Trophoblast cell (in vitro differentiated cells and primary cell): ENCODE measurements at regions not wholly inside any gene's neighbourhood (a gene's known extent, or its start where the extent isn't known, plus 50 kb on each side); places are given as distances from the start of the nearest gene placed in this dataset.

Experiments
- DNase-seq, 2 donors: peaks; one replicate each; pipeline ENCODE4 v3.0.0-alpha.2; 2016
- H2AFZ ChIP-seq: 2 replicates; pipeline ENCODE4 v1.6.1; 2013; ENCODE audit warnings: low read length, moderate library complexity, mild to moderate bottlenecking; ENCODE audit not compliant: insufficient read depth, poor library complexity
- H2AK5ac ChIP-seq: 2 replicates; pipeline ENCODE4 v1.6.1; 2013; ENCODE audit warnings: mild to moderate bottlenecking, low read length
- H2BK120ac ChIP-seq: 2 replicates; pipeline ENCODE4 v1.6.1; 2013; ENCODE audit warnings: low read length, mild to moderate bottlenecking, moderate library complexity; ENCODE audit not compliant: insufficient read depth, poor library complexity
- H2BK12ac ChIP-seq: 2 replicates; pipeline ENCODE4 v1.6.1; 2013; ENCODE audit warnings: mild to moderate bottlenecking, low read length, moderate library complexity
- H2BK5ac ChIP-seq: 2 replicates; pipeline ENCODE4 v1.6.1; 2013; ENCODE audit warnings: low read length, low read depth, moderate library complexity, mild to moderate bottlenecking; ENCODE audit not compliant: poor library complexity
- H3K14ac ChIP-seq: 2 replicates; pipeline ENCODE4 v1.6.1; 2013; ENCODE audit warnings: mild to moderate bottlenecking, low read length
- H3K18ac ChIP-seq: 2 replicates; pipeline ENCODE4 v1.6.1; 2013; ENCODE audit warnings: mild to moderate bottlenecking, low read length
- H3K23ac ChIP-seq: 2 replicates; pipeline ENCODE4 v1.6.1; 2013; ENCODE audit warnings: low read length
- H3K27ac ChIP-seq: 2 replicates; pipeline ENCODE4 v1.5.1; 2013; ENCODE audit warnings: low read depth, mild to moderate bottlenecking, inconsistent platforms, low read length, moderate library complexity
- H3K27me3 ChIP-seq: 2 replicates; pipeline ENCODE4 v1.6.1; 2013; ENCODE audit warnings: inconsistent platforms, mild to moderate bottlenecking, low read length, moderate library complexity; ENCODE audit not compliant: insufficient read depth
- H3K36me3 ChIP-seq, 2 experiments: 1 replicate in 1 of 2; 2 replicates in 1 of 2; pipeline ENCODE4 v1.6.1; 2013; ENCODE audit warnings: low read length in 2 of 2, mild to moderate bottlenecking in 2 of 2, moderate library complexity in 1 of 2; ENCODE audit not compliant: insufficient read depth in 2 of 2, control insufficient read depth in 1 of 2
- H3K4ac ChIP-seq: 2 replicates; pipeline ENCODE4 v1.6.1; 2013; ENCODE audit warnings: low read depth, mild to moderate bottlenecking, low read length, moderate library complexity
- H3K4me1 ChIP-seq, 2 experiments: 1 replicate in 1 of 2; 2 replicates in 1 of 2; pipeline ENCODE4 v1.6.1; 2013; ENCODE audit warnings: low read length in 2 of 2, mild to moderate bottlenecking in 2 of 2, moderate library complexity in 1 of 2; ENCODE audit not compliant: insufficient read depth in 2 of 2, control insufficient read depth in 1 of 2
- H3K4me2 ChIP-seq: 2 replicates; pipeline ENCODE4 v1.6.1; 2013; ENCODE audit warnings: inconsistent platforms, mild to moderate bottlenecking, low read length, moderate library complexity
- H3K4me3 ChIP-seq: 2 replicates; pipeline ENCODE4 v1.5.1; 2013; ENCODE audit warnings: mild to moderate bottlenecking, low read depth, low read length, inconsistent platforms
- H3K79me1 ChIP-seq: one replicate; pipeline ENCODE4 v1.6.1; 2013; ENCODE audit warnings: low read length
- H3K79me2 ChIP-seq: 2 replicates; pipeline ENCODE4 v1.6.1; 2013; ENCODE audit warnings: low read length, mild to moderate bottlenecking; ENCODE audit not compliant: control insufficient read depth, insufficient read depth, poor library complexity
- H3K9ac ChIP-seq: 2 replicates; pipeline ENCODE4 v1.6.1; 2013; ENCODE audit warnings: mild to moderate bottlenecking, low read length
- H3K9me3 ChIP-seq: 2 replicates; pipeline ENCODE4 v1.6.1; 2013; ENCODE audit warnings: low read depth, mild to moderate bottlenecking, control low read depth, inconsistent platforms, low read length; ENCODE audit not compliant: insufficient read depth
- H4K12ac ChIP-seq: 2 replicates; pipeline ENCODE4 v1.6.1; 2013; ENCODE audit warnings: low read depth, mild to moderate bottlenecking, low read length, moderate library complexity
- H4K8ac ChIP-seq: 2 replicates; pipeline ENCODE4 v1.6.1; 2013; ENCODE audit warnings: low read depth, mild to moderate bottlenecking, low read length, moderate library complexity
- H4K91ac ChIP-seq: one replicate; pipeline ENCODE4 v1.6.1; 2013; ENCODE audit warnings: low read depth, mild to moderate bottlenecking, low read length, moderate library complexity
- WGBS: extraction: QIAGEN DNeasy Blood & Tissue Kit; methylation state at CpG from one replicate; pipeline ENCODE4 v1.1.7; 2013; ENCODE audit warnings: missing lambda C conversion rate; ENCODE audit not compliant: insufficient read length, insufficient coverage; ENCODE audit errors: extremely low coverage; 5-methylcytosine and 5-hydroxymethylcytosine counted together

- Histone ChIP-seq H2BK12ac (no peak overlapping the region), H3K4me1 (no peaks in the 10 kb centered on the region), H3K14ac (no peak overlapping the region), H2BK5ac (no peak overlapping the region), H3K23ac (no peak overlapping the region), H3K9ac (no peak overlapping the region), H2BK120ac (no peak overlapping the region), H3K79me1 (no peaks in the 10 kb centered on the region), H2AK5ac (no peak overlapping the region), H3K4me2 (no peak overlapping the region), H4K12ac (no peak overlapping the region), H3K4ac (no peak overlapping the region), H3K18ac (no peak overlapping the region), H4K8ac (no peak overlapping the region), H3K27me3 (no peaks in the 10 kb centered on the region), H3K36me3 (no peaks in the 10 kb centered on the region), H4K91ac (no peak overlapping the region), H2AFZ (no peak overlapping the region), H3K79me2 (no peaks in the 10 kb centered on the region), H3K4me3 (no peak overlapping the region), H3K27ac (no peak overlapping the region), H3K9me3 (no peaks in the 10 kb centered on the region)
- DNase-seq: no peak
Measured at GRCh38 chr10:108801775-108802517, 1121.4 kb downstream of the XPNPEP1 start.

- no peak overlapping the region for H2AK5ac ChIP-seq
- H3K36me3 ChIP-seq: no peaks in the 10 kb centered on the region
- H3K27ac ChIP-seq: no peak overlapping the region
- no peak overlapping the region for H2BK120ac ChIP-seq
- no peaks in the 10 kb centered on the region for H3K27me3 ChIP-seq
- no peaks in the 10 kb centered on the region for H3K9me3 ChIP-seq
- H4K8ac ChIP-seq: no peak overlapping the region
- no CpG with 5 or more reads among the region's 2 CpGs for WGBS
- no peaks in the 10 kb centered on the region for H3K79me1 ChIP-seq
- no peaks in the 10 kb centered on the region for H3K79me2 ChIP-seq
- no peak overlapping the region for H4K12ac ChIP-seq
- H3K4me3 ChIP-seq: no peak overlapping the region
- no peaks in the 10 kb centered on the region for H3K4me1 ChIP-seq
- H3K18ac ChIP-seq: no peak overlapping the region
- no peak overlapping the region for H2AFZ ChIP-seq
- no peak overlapping the region for H3K14ac ChIP-seq
- no peak overlapping the region for H4K91ac ChIP-seq
- no peak overlapping the region for H2BK12ac ChIP-seq
- DNase-seq: no peak
- H3K4me2 ChIP-seq: no peak overlapping the region
- H2BK5ac ChIP-seq: no peak overlapping the region
- no peak overlapping the region for H3K4ac ChIP-seq
- H3K23ac ChIP-seq: no peak overlapping the region
- no peak overlapping the region for H3K9ac ChIP-seq
Measured at GRCh38 chr10:108801220-108801619, 1122.1 kb downstream of the XPNPEP1 start.

- Histone ChIP-seq H4K12ac (no peak overlapping the region), H3K27ac (no peak overlapping the region), H4K91ac (no peak overlapping the region), H3K14ac (no peak overlapping the region), H3K36me3 (no peaks in the 10 kb centered on the region), H3K18ac (no peak overlapping the region), H2AK5ac (no peak overlapping the region), H3K79me2 (no peaks in the 10 kb centered on the region), H3K23ac (no peak overlapping the region), H2BK5ac (no peak overlapping the region), H3K79me1 (no peaks in the 10 kb centered on the region), H3K27me3 (no peaks in the 10 kb centered on the region), H4K8ac (no peak overlapping the region), H3K9me3 (no peaks in the 10 kb centered on the region), H3K4me3 (no peak overlapping the region), H3K4me1 (no peaks in the 10 kb centered on the region), H2AFZ (no peak overlapping the region), H2BK120ac (no peak overlapping the region), H3K4ac (no peak overlapping the region), H3K4me2 (no peak overlapping the region), H2BK12ac (no peak overlapping the region), H3K9ac (no peak overlapping the region)
- no CpG with 5 or more reads among the region's 1 CpG for WGBS
- DNase-seq: no peak
Measured at GRCh38 chr10:108797573-108797972, 1125.7 kb downstream of the XPNPEP1 start.

- H4K91ac ChIP-seq: no peak overlapping the region
- no peaks in the 10 kb centered on the region for H3K4me1 ChIP-seq
- no peaks in the 10 kb centered on the region for H3K79me2 ChIP-seq
- H3K4me2 ChIP-seq: no peak overlapping the region
- H2BK5ac ChIP-seq: no peak overlapping the region
- H3K27me3 ChIP-seq: no peaks in the 10 kb centered on the region
- H3K23ac ChIP-seq: no peak overlapping the region
- no peak overlapping the region for H2BK12ac ChIP-seq
- H3K27ac ChIP-seq: no peak overlapping the region
- H3K36me3 ChIP-seq: no peaks in the 10 kb centered on the region
- no peak overlapping the region for H4K12ac ChIP-seq
- DNase-seq: no peak
- no peak overlapping the region for H2AFZ ChIP-seq
- no peak overlapping the region for H3K14ac ChIP-seq
- no peak overlapping the region for H2AK5ac ChIP-seq
- no CpG with 5 or more reads among the region's 1 CpG for WGBS
- no peak overlapping the region for H3K4ac ChIP-seq
- no peak overlapping the region for H3K4me3 ChIP-seq
- H3K79me1 ChIP-seq: no peaks in the 10 kb centered on the region
- no peak overlapping the region for H2BK120ac ChIP-seq
- H4K8ac ChIP-seq: no peak overlapping the region
- H3K18ac ChIP-seq: no peak overlapping the region
- no peaks in the 10 kb centered on the region for H3K9me3 ChIP-seq
- H3K9ac ChIP-seq: no peak overlapping the region
Measured at GRCh38 chr10:108791794-108792474, 1131.4 kb downstream of the XPNPEP1 start.
